Neural cell (in vitro differentiated cells): ENCODE measurements at regions not wholly inside any gene's neighbourhood (a gene's known extent, or its start where the extent isn't known, plus 50 kb on each side); places are given as distances from the start of the nearest gene placed in this dataset.

ENCODE experiments used
- EP300 ChIP-seq: fragments of 450-650 bp; conservative IDR thresholded peaks from 2 replicates; pipeline ENCODE4 v1.6.1; 2014; ENCODE audit warnings: antibody characterized with exemption, mild to moderate bottlenecking, moderate library complexity; ENCODE audit not compliant: poor library complexity, severe bottlenecking
- EZH2 ChIP-seq: fragments of 200-600, 300-800 bp; shearing (Covaris generic), sonication (generic); IDR thresholded peaks from 2 replicates; pipeline ENCODE4 v1.6.1; 2014; ENCODE audit warnings: antibody characterized with exemption, low read length, borderline replicate concordance, mild to moderate bottlenecking; ENCODE audit not compliant: insufficient read depth, poor library complexity, severe bottlenecking
- POLR2AphosphoS5 ChIP-seq: IDR thresholded peaks from 2 replicates; pipeline ENCODE4 v1.6.1; 2012
- RAD21 ChIP-seq: fragments of 450-650 bp; conservative IDR thresholded peaks from 2 replicates; pipeline ENCODE4 v1.6.1; 2014; ENCODE audit warnings: antibody characterized with exemption, mild to moderate bottlenecking, moderate library complexity
- SMC3 ChIP-seq: fragments of 450-650 bp; conservative IDR thresholded peaks from 2 replicates; pipeline ENCODE4 v1.6.1; 2014; ENCODE audit warnings: antibody characterized with exemption, mild to moderate bottlenecking, moderate library complexity; ENCODE audit not compliant: poor library complexity
- TAF1 ChIP-seq: IDR thresholded peaks from 2 replicates; pipeline ENCODE4 v1.6.1; 2012; ENCODE audit warnings: low read depth
- TF ChIP-seq, protein P1 (sequence below): fragments of 450-650 bp; IDR thresholded peaks from 2 replicates; pipeline ENCODE4 v1.5.1; 2014; ENCODE audit warnings: antibody characterized with exemption, mild to moderate bottlenecking, moderate library complexity; ENCODE audit not compliant: poor library complexity, severe bottlenecking

DNA sequence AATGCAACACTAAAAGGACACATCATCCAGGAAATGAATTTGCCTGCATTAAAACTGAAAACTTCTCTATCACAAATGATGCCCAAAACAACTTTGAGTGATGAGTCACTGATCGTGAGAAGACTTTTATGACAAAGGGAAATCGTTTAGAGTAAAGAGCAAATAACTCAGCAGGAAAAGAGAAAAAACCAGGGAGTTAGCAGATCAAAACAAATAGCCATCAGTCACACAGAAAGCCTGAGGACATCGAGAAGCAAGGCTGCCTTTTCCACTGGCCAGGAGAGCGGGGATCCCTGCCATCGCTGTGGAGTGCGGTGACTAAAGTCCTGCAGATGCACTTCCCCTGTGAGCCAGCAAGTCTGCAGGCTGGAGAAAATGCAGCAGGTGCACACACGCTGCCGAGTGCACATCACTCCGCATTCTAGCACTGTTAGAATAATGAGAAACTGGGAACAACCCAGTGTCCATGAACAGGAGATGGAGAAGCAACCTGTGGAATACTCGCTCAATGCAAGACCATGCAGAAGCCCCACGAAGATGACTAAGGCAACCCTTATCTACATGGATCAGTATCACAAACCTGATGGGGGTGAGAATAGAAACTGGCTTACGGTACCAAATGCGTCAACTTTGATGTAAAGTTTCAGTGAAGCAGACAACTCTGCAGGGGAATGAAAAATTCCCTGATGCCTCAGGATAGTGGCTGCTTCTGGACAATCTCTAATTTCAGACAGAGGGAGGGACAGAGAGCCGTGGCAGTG is 86.4 kb downstream of the NSMCE3 start:
- TF ChIP-seq, protein P1, sequence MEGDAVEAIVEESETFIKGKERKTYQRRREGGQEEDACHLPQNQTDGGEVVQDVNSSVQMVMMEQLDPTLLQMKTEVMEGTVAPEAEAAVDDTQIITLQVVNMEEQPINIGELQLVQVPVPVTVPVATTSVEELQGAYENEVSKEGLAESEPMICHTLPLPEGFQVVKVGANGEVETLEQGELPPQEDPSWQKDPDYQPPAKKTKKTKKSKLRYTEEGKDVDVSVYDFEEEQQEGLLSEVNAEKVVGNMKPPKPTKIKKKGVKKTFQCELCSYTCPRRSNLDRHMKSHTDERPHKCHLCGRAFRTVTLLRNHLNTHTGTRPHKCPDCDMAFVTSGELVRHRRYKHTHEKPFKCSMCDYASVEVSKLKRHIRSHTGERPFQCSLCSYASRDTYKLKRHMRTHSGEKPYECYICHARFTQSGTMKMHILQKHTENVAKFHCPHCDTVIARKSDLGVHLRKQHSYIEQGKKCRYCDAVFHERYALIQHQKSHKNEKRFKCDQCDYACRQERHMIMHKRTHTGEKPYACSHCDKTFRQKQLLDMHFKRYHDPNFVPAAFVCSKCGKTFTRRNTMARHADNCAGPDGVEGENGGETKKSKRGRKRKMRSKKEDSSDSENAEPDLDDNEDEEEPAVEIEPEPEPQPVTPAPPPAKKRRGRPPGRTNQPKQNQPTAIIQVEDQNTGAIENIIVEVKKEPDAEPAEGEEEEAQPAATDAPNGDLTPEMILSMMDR: no peak
- TF ChIP-seq TAF1 (no peak), EP300 (no peak), RAD21 (no peak), POLR2AphosphoS5 (no peak), SMC3 (no peak), EZH2 (no peak)
